GM12878 (cell line): ENCODE measurements at regions not wholly inside any gene's neighbourhood (a gene's known extent, or its start where the extent isn't known, plus 50 kb on each side); places are given as distances from the start of the nearest gene placed in this dataset.

ENCODE experiments used
- ATAC-seq: fragments of 200-7000 bp; cut with Tn5 transposase; 3 replicates; pipeline ENCODE4 v1.9.1; 2020; ENCODE audit warnings: mild to moderate bottlenecking, moderate library complexity
- BruUV-seq: library from RNA; stranded (reverse); fragments of 400-500 nt; replicated peaks from 2 replicates; lab custom pipeline; 2021; lab: Mats Ljungman, UMichigan
- CTCF ChIA-PET: fragments of 300-600 bp; sonication (Branson Sonifier 250); formaldehyde crosslinking; extraction: SDS; loops from one replicate; lab custom pipeline; 2021; ENCODE audit warnings: inconsistent platforms; lab: Yijun Ruan, JAX
- POLR2A ChIA-PET: fragments of 350-600 bp; formaldehyde crosslinking; extraction: SDS; loops from one replicate; lab custom pipeline; 2021; ENCODE audit warnings: inconsistent platforms; lab: Charles Lee
- RAD21 ChIA-PET: fragments of 300-600 bp; sonication (Branson Sonifier 250); formaldehyde crosslinking; loops from one replicate; lab custom pipeline; 2023; ENCODE audit warnings: antibody characterized with exemption; ENCODE audit not compliant: unreplicated experiment; lab: Charles Lee
- SMC1A ChIA-PET: fragments of 300-600 bp; sonication (Branson Sonifier 250); formaldehyde crosslinking; loops from one replicate; lab custom pipeline; 2023; ENCODE audit not compliant: unreplicated experiment, uncharacterized antibody; lab: Charles Lee
- DNase-seq: peaks from one replicate; pipeline ENCODE4 v3.0.0-alpha.2; 2011; ENCODE audit warnings: low read depth, low spot score
- FAIRE-seq: peaks from 3 replicates; lab custom pipeline; 2011; peaks lifted over from hg19 to GRCh38; lab: Jason Lieb, UNC
- H2AFZ ChIP-seq: 2 replicates; pipeline ENCODE4 v1.6.0; 2011; ENCODE audit warnings: low read depth, low read length, control low read depth; ENCODE audit not compliant: control insufficient read depth
- H3K27ac ChIP-seq: 2 replicates; pipeline ENCODE4 v1.5.1; 2011; ENCODE audit warnings: control low read depth; ENCODE audit not compliant: control insufficient read depth, insufficient read depth
- H3K27me3 ChIP-seq, 2 experiments: replicated peaks in 1 of 2; 2 replicates each; pipeline versions ENCODE4 v1.6.0 to v1.6.1; 2011; ENCODE audit warnings: low read length in 1 of 2; ENCODE audit not compliant: control insufficient read depth in 2 of 2, insufficient read depth in 2 of 2
- H3K36me3 ChIP-seq, 2 experiments: 2 replicates each; pipeline ENCODE4 v1.5.1; 2011; ENCODE audit warnings: low read length in 1 of 2; ENCODE audit not compliant: control insufficient read depth in 2 of 2, insufficient read depth in 2 of 2
- H3K4me1 ChIP-seq: 2 replicates; pipeline ENCODE4 v1.6.1; 2011; ENCODE audit warnings: mild to moderate bottlenecking, low read length, moderate library complexity, mixed read lengths; ENCODE audit not compliant: control insufficient read depth, insufficient read depth
- H3K4me2 ChIP-seq: 2 replicates; pipeline ENCODE4 v1.6.0; 2011; ENCODE audit warnings: control low read depth; ENCODE audit not compliant: control insufficient read depth, insufficient read depth
- H3K4me3 ChIP-seq: fragments of 200-600 bp; sonication (generic); 2 replicates; pipeline ENCODE4 v1.5.1; 2016
- H3K79me2 ChIP-seq: 2 replicates; pipeline ENCODE4 v1.6.0; 2011; ENCODE audit warnings: low read length; ENCODE audit not compliant: control insufficient read depth, insufficient read depth
- H3K9ac ChIP-seq: 2 replicates; pipeline ENCODE4 v1.8.0; 2011; ENCODE audit warnings: low read length, control low read depth, mixed read lengths; ENCODE audit not compliant: control insufficient read depth, insufficient read depth
- H3K9me3 ChIP-seq: replicated peaks from 3 replicates; pipeline ENCODE4 v1.5.1; 2011; ENCODE audit warnings: mild to moderate bottlenecking, low read length; ENCODE audit not compliant: control insufficient read depth, insufficient read depth
- H4K20me1 ChIP-seq: 2 replicates; pipeline ENCODE4 v1.6.0; 2011; ENCODE audit not compliant: control insufficient read depth, insufficient read depth
- ASH2L ChIP-seq: fragments of 300-600, 200-600 bp; sonication (generic); IDR thresholded peaks from 2 replicates; pipeline ENCODE4 v1.6.1; 2017; ENCODE audit warnings: low read depth, mild to moderate bottlenecking, borderline replicate concordance
- CBX5 ChIP-seq: sonication (generic); IDR thresholded peaks from 2 replicates; pipeline ENCODE4 v1.6.1; 2016; ENCODE audit warnings: low read depth, moderate library complexity, mild to moderate bottlenecking, inconsistent platforms
- CEBPB ChIP-seq, 2 experiments: fragments of 150-350 bp in 1 of 2; IDR thresholded peaks; 2 replicates each; pipeline ENCODE4 v1.6.1; 2012 to 2014; ENCODE audit warnings: low read depth in 2 of 2, low read length in 2 of 2, borderline replicate concordance in 1 of 2, inconsistent platforms in 1 of 2
- CEBPZ ChIP-seq: fragments of 150-350 bp; IDR thresholded peaks from 2 replicates; pipeline ENCODE4 v1.6.1; 2016; ENCODE audit warnings: low read depth, low read length
- E4F1 ChIP-seq: fragments of 450-650 bp; IDR thresholded peaks from 2 replicates; pipeline ENCODE4 v1.6.1; 2018; ENCODE audit warnings: borderline replicate concordance, mild to moderate bottlenecking; ENCODE audit not compliant: partially characterized antibody
- FOS ChIP-seq: IDR thresholded peaks from 3 replicates; pipeline ENCODE4 v1.6.1; 2011; ENCODE audit warnings: borderline replicate concordance; ENCODE audit not compliant: insufficient read length; ENCODE audit errors: extremely low read depth
- HDAC2 ChIP-seq: fragments of 200-600 bp; sonication (generic); IDR thresholded peaks from 2 replicates; pipeline ENCODE4 v1.6.1; 2017
- PAX5 ChIP-seq: IDR thresholded peaks from 2 replicates; pipeline ENCODE4 v1.6.1; 2011; ENCODE audit warnings: low read depth, low read length, borderline replicate concordance
- POLR2A ChIP-seq: IDR thresholded peaks from 2 replicates; pipeline ENCODE4 v1.6.1; 2011; ENCODE audit warnings: low read depth, mild to moderate bottlenecking, low read length
- RAD51 ChIP-seq: fragments of 450-650 bp; IDR thresholded peaks from 2 replicates; pipeline ENCODE4 v1.6.1; 2016; ENCODE audit warnings: moderate library complexity, mild to moderate bottlenecking, inconsistent platforms
- SUZ12 ChIP-seq: fragments of 200-600 bp; sonication (generic); IDR thresholded peaks from one replicate; pipeline ENCODE4 v1.6.1; 2018; ENCODE audit warnings: antibody characterized with exemption, mild to moderate bottlenecking; ENCODE audit not compliant: unreplicated experiment
- TCF12 ChIP-seq: IDR thresholded peaks from 2 replicates; pipeline ENCODE4 v1.6.1; 2011; ENCODE audit warnings: low read depth, mild to moderate bottlenecking, low read length
- ZNF24 ChIP-seq: fragments of 450-650 bp; IDR thresholded peaks from 2 replicates; pipeline ENCODE4 v1.6.1; 2017; ENCODE audit warnings: antibody characterized with exemption, mild to moderate bottlenecking
- ZNF384 ChIP-seq: IDR thresholded peaks from 2 replicates; pipeline ENCODE4 v1.6.1; 2012; ENCODE audit warnings: low read depth, mild to moderate bottlenecking, low read length, improper control_type of control experiment, borderline replicate concordance
- ZNF687 ChIP-seq: fragments of 450-650 bp; IDR thresholded peaks from 2 replicates; pipeline ENCODE4 v1.6.1; 2017; ENCODE audit warnings: mild to moderate bottlenecking, moderate library complexity
- WGBS: methylation state at CpG from one replicate; pipeline ENCODE4 v1.1.6; 2016; ENCODE audit warnings: low lambda C conversion rate; ENCODE audit not compliant: insufficient replicate concordance, insufficient coverage; ENCODE audit errors: missing lambda C conversion rate; 5-methylcytosine and 5-hydroxymethylcytosine counted together
- in situ Hi-C: fragments of 300-500 bp; cut with MboI; formaldehyde crosslinking; loops from 9 replicates; pipeline ENCODE4 v1.14.3; 2018; ENCODE audit warnings: mixed read lengths
- intact Hi-C: fragments of 100-400 bp; cut with micrococcal nuclease; formaldehyde crosslinking; loops from one replicate; pipeline ENCODE4 v1.14.2; 2022; ENCODE audit not compliant: unreplicated experiment

DNA sequence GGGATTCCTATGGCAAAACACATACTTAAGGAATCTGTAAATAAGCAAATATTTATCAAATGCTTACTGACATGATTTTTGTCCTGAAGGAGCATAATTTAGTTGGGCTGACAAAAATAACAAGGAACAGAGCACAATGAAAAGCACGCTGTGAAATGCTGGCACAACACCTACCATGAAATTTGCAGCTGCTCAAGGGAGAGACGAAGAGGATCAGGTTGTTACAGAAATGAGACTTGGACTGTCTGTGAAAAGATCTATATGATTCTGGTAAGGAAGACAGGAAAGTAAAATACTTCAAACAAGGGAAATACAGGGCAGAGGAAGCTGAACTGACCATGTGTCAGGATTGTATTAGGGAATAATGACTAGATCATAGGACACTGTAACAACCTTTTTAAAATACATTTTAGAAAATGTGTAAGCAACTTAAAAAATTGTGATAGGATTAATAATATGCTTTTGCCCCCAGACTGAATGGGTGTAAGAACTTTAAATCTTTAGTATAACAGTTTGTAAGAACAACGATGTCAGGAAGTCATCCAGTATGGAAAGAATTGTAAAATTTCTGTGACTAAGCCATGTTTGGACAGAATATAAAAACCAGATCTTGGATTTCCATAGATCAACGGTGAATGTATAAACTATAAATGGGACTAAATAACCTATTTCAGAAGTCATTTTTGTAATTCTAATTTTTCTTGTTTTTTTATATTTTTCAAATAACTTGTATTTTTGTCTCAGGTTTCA lies 1556.0 kb downstream of the EFNB2 start:
- 35% methylated on average over 4 of the region's 4 CpGs for WGBS
- Histone ChIP-seq H4K20me1 (no peaks in the 10 kb centered on the region), H3K4me1 (peaks cover 38% of the 10 kb centered on the region), H3K27me3 (no peaks in the 10 kb centered on the region), H3K9me3 (no peaks in the 10 kb centered on the region; the same call in none of the 3 replicates), H3K9ac (no peak overlapping the region), H2AFZ (peak overlapping the region; percentile 33), H3K4me2 (no peak overlapping the region), H3K4me3 (no peak overlapping the region), H3K27ac (no peak overlapping the region), H3K79me2 (no peaks in the 10 kb centered on the region), H3K36me3 (no peaks in the 10 kb centered on the region)
- ChIA-PET CTCF (no interaction called here), SMC1A (no interaction called here), RAD21 (no interaction called here), POLR2A (no interaction called here)
- no peak for DNase-seq
- intact Hi-C loops = loop anchor here (5.0 to 10.0 kb wide), 2 partner anchors 158 to 1795 kb away; no protein-coding TSS in a partner anchor
- no peak for ATAC-seq
- no peak for FAIRE-seq
- in situ Hi-C loops = loop anchor here (25.0 kb wide), 1 partner anchor 1558 kb away; the partner anchor contains the start of gene EFNB2
- BruUV-seq = no TSS peak
- TF ChIP-seq FOS (no peak), ZNF384 (no peak), SUZ12 (no peak), ZNF24 (no peak), RAD51 (no peak), ZNF687 (no peak), E4F1 (no peak), POLR2A (no peak), CEBPB (IDR thresholded peaks at IDR 0.05; ENCODE audit: borderline replicate concordance in 1 of 2, low read depth in 2 of 2, low read length in 2 of 2) (no peak), TCF12 (no peak), ASH2L (no peak), PAX5 (no peak), CEBPZ (no peak), HDAC2 (no peak), CBX5 (no peak)
